Panc1 (cell line): ENCODE measurements at regions not wholly inside any gene's neighbourhood (a gene's known extent, or its start where the extent isn't known, plus 50 kb on each side); places are given as distances from the start of the nearest gene placed in this dataset.

Experiments
- ATAC-seq: fragments of 200-7000 bp; cut with Tn5 transposase; 2 replicates; pipeline ENCODE4 v1.9.1; 2020; ENCODE audit warnings: mild to moderate bottlenecking, moderate library complexity
- BruUV-seq: library from RNA; stranded (reverse); fragments of 400-500 nt; replicated peaks from 2 replicates; lab custom pipeline; 2021; lab: Mats Ljungman, UMichigan
- CTCF ChIA-PET: fragments of 300-600 bp; sonication (Branson Sonifier 250); formaldehyde crosslinking; loops from one replicate; lab custom pipeline; 2022; ENCODE audit warnings: antibody characterized with exemption; lab: Charles Lee
- POLR2A ChIA-PET: fragments of 300-600 bp; sonication (Branson Sonifier 250); formaldehyde crosslinking; loops from one replicate; lab custom pipeline; 2022; ENCODE audit warnings: antibody characterized with exemption; lab: Charles Lee
- DNase-seq: peaks from one replicate; pipeline ENCODE4 v3.0.0-alpha.2; 2010; ENCODE audit warnings: low read depth, low spot score
- H3K27ac ChIP-seq: 2 replicates; pipeline ENCODE4 v1.5.1; 2011; ENCODE audit warnings: mild to moderate bottlenecking, low read length, inconsistent platforms
- H3K27me3 ChIP-seq: fragments of 200-500 bp; sonication (Bioruptor generic); 2 replicates; pipeline ENCODE4 v1.6.0; 2014; ENCODE audit warnings: low read length, inconsistent platforms; ENCODE audit not compliant: control insufficient read depth, insufficient read depth
- H3K36me3 ChIP-seq: fragments of 200-500 bp; sonication (Bioruptor generic); 2 replicates; pipeline ENCODE4 v1.5.1; 2014; ENCODE audit warnings: inconsistent platforms, mild to moderate bottlenecking, low read length, moderate library complexity; ENCODE audit not compliant: control insufficient read depth, insufficient read depth
- H3K4me1 ChIP-seq: 2 replicates; pipeline ENCODE4 v1.5.1; 2011; ENCODE audit warnings: inconsistent platforms, mild to moderate bottlenecking, low read length, moderate library complexity; ENCODE audit not compliant: control insufficient read depth, insufficient read depth
- H3K4me3 ChIP-seq, 2 experiments: 2 replicates each; pipeline ENCODE4 v1.5.1; 2011 to 2012; ENCODE audit warnings: low read depth in 2 of 2, low read length in 2 of 2, mild to moderate bottlenecking in 2 of 2, inconsistent platforms in 1 of 2, moderate library complexity in 1 of 2
- H3K9me3 ChIP-seq: fragments of 200-500 bp; sonication (Bioruptor generic); 2 replicates; pipeline ENCODE4 v1.5.1; 2014; ENCODE audit warnings: low read depth, mild to moderate bottlenecking, inconsistent platforms, low read length, moderate library complexity; ENCODE audit not compliant: control insufficient read depth, insufficient read depth
- CTCF ChIP-seq: fragments of 450-650 bp; IDR thresholded peaks from 2 replicates; pipeline ENCODE4 v1.5.1; 2017; ENCODE audit warnings: mild to moderate bottlenecking
- POLR2AphosphoS5 ChIP-seq: IDR thresholded peaks from 2 replicates; pipeline ENCODE4 v1.6.1; 2012; ENCODE audit warnings: mild to moderate bottlenecking, low read depth, low read length, moderate library complexity
- REST ChIP-seq, 2 experiments: IDR thresholded peaks; 2 replicates each; pipeline ENCODE4 v1.6.1; 2011 to 2012; ENCODE audit warnings: low read depth in 2 of 2, control low read depth in 1 of 2, low read length in 1 of 2, mild to moderate bottlenecking in 1 of 2, moderate library complexity in 1 of 2; ENCODE audit not compliant: insufficient read depth in 1 of 2
- SIN3A ChIP-seq: IDR thresholded peaks from 2 replicates; pipeline ENCODE4 v1.6.1; 2012; ENCODE audit warnings: low read depth, mild to moderate bottlenecking, low read length, moderate library complexity, borderline replicate concordance; ENCODE audit not compliant: insufficient read depth
- TCF7L2 ChIP-seq: IDR thresholded peaks from 2 replicates; pipeline ENCODE4 v1.6.1; 2011; ENCODE audit warnings: mild to moderate bottlenecking, low read depth, low read length, inconsistent platforms
- in situ Hi-C: cut with HindIII; loops from 2 replicates; pipeline ENCODE4 v1.10.0; 2016; ENCODE audit warnings: low sequenced_read_pairs, low pct_unique_long_range_greater_than_20kb
- intact Hi-C: fragments of 100-400 bp; cut with micrococcal nuclease; formaldehyde crosslinking; loops from one replicate; pipeline ENCODE4 v1.10.0; 2022; ENCODE audit not compliant: unreplicated experiment

GRCh38 chr5:175351126-175351525 lies 92.9 kb downstream of the DRD1 start:
- intact Hi-C loops, result no loop called here
- ChIA-PET CTCF (no interaction called here), POLR2A (no interaction called here)
- ATAC-seq (0 out of 2 replicates have a peak, but pooled peaks have one; percentile 13), DNase-seq (no peak)
- in situ Hi-C loops, result no loop called here
- TF ChIP-seq SIN3A (no peak), TCF7L2 (no peak), REST (IDR thresholded peaks at IDR 0.05; ENCODE audit: insufficient read depth in 1 of 2, low read depth in 2 of 2, low read length in 1 of 2) (no peak), CTCF (no peak), POLR2AphosphoS5 (no peak)
- BruUV-seq, result no TSS peak
- Histone ChIP-seq H3K9me3 (no peaks in the 10 kb centered on the region), H3K4me3 (no peak overlapping the region), H3K27ac (no peak overlapping the region), H3K27me3 (no peaks in the 10 kb centered on the region; the same call in 1 of the 2 replicates), H3K36me3 (no peaks in the 10 kb centered on the region), H3K4me1 (no peaks in the 10 kb centered on the region)

GRCh38 chr5:175347931-175348330 lies 96.1 kb downstream of the DRD1 start:
- H3K4me3 ChIP-seq, result no peak overlapping the region
- in situ Hi-C loops (no loop called here), intact Hi-C loops (no loop called here)
- no peaks in the 10 kb centered on the region for H3K4me1 ChIP-seq
- no peaks in the 10 kb centered on the region for H3K9me3 ChIP-seq
- no peak for DNase-seq
- ChIA-PET POLR2A (no interaction called here), CTCF (no interaction called here)
- H3K36me3 ChIP-seq, result no peaks in the 10 kb centered on the region
- ATAC-seq, result no peak
- no TSS peak for BruUV-seq
- no peaks in the 10 kb centered on the region; the same call in 1 of the 2 replicates for H3K27me3 ChIP-seq
- TF ChIP-seq TCF7L2 (no peak), SIN3A (no peak), REST (IDR thresholded peaks at IDR 0.05; ENCODE audit: insufficient read depth in 1 of 2, low read depth in 2 of 2, low read length in 1 of 2) (no peak), POLR2AphosphoS5 (no peak), CTCF (no peak)
- no peak overlapping the region for H3K27ac ChIP-seq
